Liver (tissue), 8 donors: ENCODE measurements at regions not wholly inside any gene's neighbourhood (a gene's known extent, or its start where the extent isn't known, plus 50 kb on each side); places are given as distances from the start of the nearest gene placed in this dataset.
A peak's percentile ranks its signal among the peaks of the same experiment; 100 is the strongest.
"Not testable (repeated sequence)": the region's sequence is repeated elsewhere in the genome, so short reads cannot be mapped to it uniquely, and the experiment has no call there.

Experiments
- DNase-seq: peaks from one replicate; pipeline ENCODE4 v3.0.0-alpha.2; 2017; ENCODE audit warnings: low spot score
- H3K27ac ChIP-seq, 2 donors: one replicate each; pipeline ENCODE4 v1.7.0; 2013; ENCODE audit warnings: inconsistent platforms in 2 of 2, low read length in 2 of 2, control low read depth in 1 of 2, low read depth in 1 of 2, mild to moderate bottlenecking in 1 of 2
- H3K27me3 ChIP-seq, 4 donors: one replicate each; pipeline versions ENCODE4 v1.6.1 to v1.7.0; 2013; ENCODE audit warnings: low read length in 3 of 4, inconsistent platforms in 1 of 4, mild to moderate bottlenecking in 1 of 4, moderate library complexity in 1 of 4; ENCODE audit not compliant: control insufficient read depth in 4 of 4, insufficient read depth in 4 of 4
- H3K36me3 ChIP-seq, 4 donors: one replicate each; pipeline versions ENCODE4 v1.6.1 to v1.7.0; 2013; ENCODE audit warnings: low read length in 3 of 4, mild to moderate bottlenecking in 3 of 4, low read depth in 1 of 4, moderate library complexity in 1 of 4; ENCODE audit not compliant: control insufficient read depth in 4 of 4, insufficient read depth in 3 of 4
- H3K4me1 ChIP-seq, 4 donors: one replicate each; pipeline versions ENCODE4 v1.6.1 to v1.7.0; 2013; ENCODE audit warnings: low read length in 3 of 4, mild to moderate bottlenecking in 3 of 4, moderate library complexity in 1 of 4; ENCODE audit not compliant: control insufficient read depth in 4 of 4, insufficient read depth in 4 of 4
- H3K4me3 ChIP-seq, 3 donors: one replicate each; pipeline versions ENCODE4 v1.6.1 to v1.7.0; 2013; ENCODE audit warnings: low read length in 3 of 3, control low read depth in 1 of 3, low read depth in 1 of 3, mild to moderate bottlenecking in 1 of 3
- H3K9ac ChIP-seq, 2 donors: one replicate each; pipeline ENCODE4 v1.7.0; 2013; ENCODE audit warnings: low read length in 2 of 2, mild to moderate bottlenecking in 2 of 2, moderate library complexity in 2 of 2, control low read depth in 1 of 2, low read depth in 1 of 2
- H3K9me3 ChIP-seq, 4 donors: one replicate each; pipeline versions ENCODE4 v1.6.1 to v1.7.0; 2013; ENCODE audit warnings: low read length in 3 of 4; ENCODE audit not compliant: control insufficient read depth in 4 of 4
- EGR1 ChIP-seq, 2 donors: IDR thresholded peaks; 2 replicates each; pipeline ENCODE4 v1.6.1; 2016 to 2018; ENCODE audit warnings: antibody characterized with exemption in 2 of 2, low read depth in 2 of 2
- FOXA1 ChIP-seq: IDR thresholded peaks from 2 replicates; pipeline ENCODE4 v1.6.1; 2016; ENCODE audit warnings: antibody characterized with exemption
- FOXA2 ChIP-seq: IDR thresholded peaks from 2 replicates; pipeline ENCODE4 v1.6.1; 2016; ENCODE audit warnings: antibody characterized with exemption
- GABPA ChIP-seq, 2 donors: IDR thresholded peaks in 1 of 2; conservative IDR thresholded peaks in 1 of 2; 2 replicates each; pipeline ENCODE4 v1.6.1; 2016; ENCODE audit warnings: antibody characterized with exemption in 2 of 2, mild to moderate bottlenecking in 1 of 2, moderate library complexity in 1 of 2
- HNF4A ChIP-seq, 2 donors: conservative IDR thresholded peaks; 2 replicates each; pipeline ENCODE4 v1.6.1; 2016; ENCODE audit warnings: antibody characterized with exemption in 2 of 2, mild to moderate bottlenecking in 2 of 2
- HNF4G ChIP-seq: IDR thresholded peaks from 2 replicates; pipeline ENCODE4 v1.6.1; 2016; ENCODE audit warnings: antibody characterized with exemption
- JUND ChIP-seq, 2 donors: IDR thresholded peaks; 2 replicates each; pipeline ENCODE4 v1.6.1; 2016; ENCODE audit warnings: antibody characterized with exemption in 2 of 2
- NR2F2 ChIP-seq: IDR thresholded peaks from 2 replicates; pipeline ENCODE4 v1.6.1; 2016; ENCODE audit warnings: antibody characterized with exemption
- RAD21 ChIP-seq, 2 donors: IDR thresholded peaks; 2 replicates each; pipeline ENCODE4 v1.6.1; 2016; ENCODE audit warnings: antibody characterized with exemption in 2 of 2, mild to moderate bottlenecking in 2 of 2
- RXRA ChIP-seq, 2 donors: IDR thresholded peaks; 2 replicates each; pipeline ENCODE4 v1.6.1; 2017 to 2018; ENCODE audit warnings: antibody characterized with exemption in 2 of 2, mild to moderate bottlenecking in 1 of 2
- SP1 ChIP-seq: IDR thresholded peaks from 2 replicates; pipeline ENCODE4 v1.6.1; 2018; ENCODE audit warnings: antibody characterized with exemption, mild to moderate bottlenecking
- TAF1 ChIP-seq: conservative IDR thresholded peaks from 2 replicates; pipeline ENCODE4 v1.6.1; 2016; ENCODE audit warnings: antibody characterized with exemption, mild to moderate bottlenecking
- YY1 ChIP-seq: IDR thresholded peaks from 2 replicates; pipeline ENCODE4 v1.6.1; 2016; ENCODE audit warnings: antibody characterized with exemption, mild to moderate bottlenecking
- WGBS: extraction: QIAGEN DNeasy Blood & Tissue Kit; methylation state at CpG from one replicate; pipeline ENCODE4 v1.1.7; 2013; 5-methylcytosine and 5-hydroxymethylcytosine counted together
- TF ChIP-seq, protein P1 (sequence below): IDR thresholded peaks from 2 replicates; pipeline ENCODE4 v1.6.1; 2016; ENCODE audit warnings: antibody characterized with exemption
- TF ChIP-seq, protein P2 (sequence below): fragments of 150-350 bp; IDR thresholded peaks from 2 replicates; pipeline ENCODE4 v1.5.1; 2017; ENCODE audit warnings: improper control_type of control experiment, low read depth, low read length; ENCODE audit not compliant: missing input control
- TF ChIP-seq, protein P3 (sequence below): IDR thresholded peaks from 2 replicates; pipeline ENCODE4 v1.6.1; 2016; ENCODE audit warnings: antibody characterized with exemption, mild to moderate bottlenecking
- TF ChIP-seq, protein P4 (sequence below): IDR thresholded peaks from 2 replicates; pipeline ENCODE4 v1.6.1; 2016; ENCODE audit warnings: antibody characterized with exemption
- donor health status: healthy.
- donor health status: healthy.
- donor health status: healthy.
- donor health status: healthy.
- donor health status: healthy.

DNA sequence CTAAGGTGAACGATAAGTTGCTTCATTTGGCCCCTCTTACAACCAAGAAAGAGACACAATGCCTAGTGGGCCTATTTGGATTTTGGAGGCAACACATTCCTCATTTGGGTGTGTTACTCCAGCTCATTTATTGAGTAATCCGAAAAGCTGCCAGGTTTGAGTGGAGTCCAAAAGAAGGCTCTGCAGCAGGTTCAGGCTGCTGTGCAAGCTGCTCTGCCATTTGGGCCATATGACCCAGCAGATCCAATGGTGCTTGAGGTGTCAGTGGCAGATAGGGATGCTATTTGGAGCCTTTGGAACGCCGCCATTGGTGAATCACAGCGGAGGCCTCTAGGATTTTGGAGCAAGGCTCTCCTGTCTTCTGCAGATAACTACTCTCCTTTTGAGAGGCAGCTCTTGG, 176.4 kb downstream of the AKR1D1 start:
- DNase-seq, H3K9me3 ChIP-seq, H3K9ac ChIP-seq, H3K27me3 ChIP-seq, H3K4me3 ChIP-seq, H3K27ac ChIP-seq, H3K36me3 ChIP-seq, H3K4me1 ChIP-seq: not testable (repeated sequence)
- 86% methylated on average over 5 of the region's 5 CpGs for WGBS

DNA sequence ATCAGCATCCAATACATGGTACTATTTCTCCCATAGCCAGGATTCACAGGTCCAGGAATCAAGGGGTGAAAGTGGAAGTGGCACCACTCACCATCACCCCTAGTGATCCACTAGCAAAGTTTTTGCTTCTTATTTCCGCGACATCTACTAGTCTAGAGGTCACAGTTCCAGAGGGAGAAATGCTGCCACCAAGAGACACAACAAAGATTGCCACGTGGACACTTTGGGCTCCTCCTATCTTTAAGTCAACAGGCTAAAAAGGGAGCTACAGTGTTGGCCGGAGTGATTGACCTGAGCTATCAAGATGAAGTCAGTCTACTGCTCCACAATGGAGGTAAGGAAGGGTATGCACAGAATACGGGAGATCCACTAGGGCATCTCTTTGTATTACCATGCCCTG, 178.2 kb downstream of the AKR1D1 start:
- H3K4me3 ChIP-seq: no peak overlapping the region
- no peak overlapping the region for H3K27ac ChIP-seq
- H3K9me3 ChIP-seq: peaks cover 0 to 1% (median 0%) of the 10 kb centered on the region in 4 donors
- TF ChIP-seq JUND (IDR thresholded peaks at IDR 0.05) (no peak), HNF4G (no peak)
- peaks cover 0 to 6% (median 2%) of the 10 kb centered on the region in 4 donors for H3K4me1 ChIP-seq
- no peak overlapping the region for H3K9ac ChIP-seq
- H3K27me3 ChIP-seq: no peaks in the 10 kb centered on the region
- no peak for DNase-seq
- H3K36me3 ChIP-seq: no peaks in the 10 kb centered on the region
- WGBS: 87% methylated on average over 5 of the region's 5 CpGs

DNA sequence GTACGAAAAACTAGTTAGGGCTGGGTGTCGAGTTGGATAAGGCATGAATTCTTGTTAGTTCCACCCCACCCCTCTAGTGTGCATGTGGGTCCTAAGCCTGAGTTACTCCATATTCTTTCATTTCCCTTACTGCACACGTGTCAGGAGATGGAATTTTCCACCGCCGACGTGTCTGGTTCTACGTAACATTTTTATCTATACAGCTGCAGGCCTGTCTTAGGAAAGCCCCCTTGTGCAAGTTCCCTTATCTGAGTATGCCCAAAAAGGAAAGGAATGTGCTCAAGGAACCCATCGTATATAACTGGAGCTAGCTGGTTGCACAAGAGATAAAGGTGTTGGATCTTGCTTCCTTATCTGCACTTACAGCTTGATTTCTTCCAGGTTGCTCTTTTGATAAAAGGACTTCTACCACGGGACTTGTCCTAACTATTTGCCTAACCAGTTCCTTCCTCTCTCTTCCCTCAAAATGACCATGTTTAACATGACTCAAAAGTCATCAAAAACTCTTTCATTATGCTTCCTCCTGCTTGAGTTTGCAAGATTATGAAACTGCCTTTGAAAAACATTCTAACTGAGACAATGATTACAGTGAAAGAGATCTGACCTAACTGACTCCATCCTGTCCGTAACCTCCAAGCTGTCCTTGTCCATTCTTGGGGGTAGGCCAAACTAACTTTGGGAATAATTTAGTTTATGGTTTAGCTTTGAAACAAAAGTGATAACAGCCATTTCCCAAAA, 181.4 kb downstream of the AKR1D1 start:
- peak overlapping the region; percentile 1 to 34 for H3K27ac ChIP-seq
- H3K4me3 ChIP-seq: no peak overlapping the region
- H3K36me3 ChIP-seq: no peaks in the 10 kb centered on the region
- H3K9me3 ChIP-seq: peaks cover 0 to 1% (median 0%) of the 10 kb centered on the region in 4 donors
- no peak for DNase-seq
- H3K9ac ChIP-seq: no peak overlapping the region
- WGBS: 45% methylated on average over 10 of the region's 10 CpGs
- peaks cover 0 to 6% (median 2%) of the 10 kb centered on the region in 4 donors for H3K4me1 ChIP-seq
- H3K27me3 ChIP-seq: no peaks in the 10 kb centered on the region
- TF ChIP-seq RXRA (IDR thresholded peaks at IDR 0.05): no peak
- TF ChIP-seq GABPA (IDR thresholded peaks at IDR 0.05 in 1 of 2, conservative IDR thresholded peaks at IDR 0.05 in 1 of 2): no peak
- TF ChIP-seq SP1: no peak
- no peak for TF ChIP-seq JUND (IDR thresholded peaks at IDR 0.05)
- no peak for TF ChIP-seq FOXA2
- no peak for TF ChIP-seq YY1
- TF ChIP-seq EGR1 (IDR thresholded peaks at IDR 0.05; ENCODE audit: low read depth in 2 of 2): no peak
- TF ChIP-seq, protein P1, sequence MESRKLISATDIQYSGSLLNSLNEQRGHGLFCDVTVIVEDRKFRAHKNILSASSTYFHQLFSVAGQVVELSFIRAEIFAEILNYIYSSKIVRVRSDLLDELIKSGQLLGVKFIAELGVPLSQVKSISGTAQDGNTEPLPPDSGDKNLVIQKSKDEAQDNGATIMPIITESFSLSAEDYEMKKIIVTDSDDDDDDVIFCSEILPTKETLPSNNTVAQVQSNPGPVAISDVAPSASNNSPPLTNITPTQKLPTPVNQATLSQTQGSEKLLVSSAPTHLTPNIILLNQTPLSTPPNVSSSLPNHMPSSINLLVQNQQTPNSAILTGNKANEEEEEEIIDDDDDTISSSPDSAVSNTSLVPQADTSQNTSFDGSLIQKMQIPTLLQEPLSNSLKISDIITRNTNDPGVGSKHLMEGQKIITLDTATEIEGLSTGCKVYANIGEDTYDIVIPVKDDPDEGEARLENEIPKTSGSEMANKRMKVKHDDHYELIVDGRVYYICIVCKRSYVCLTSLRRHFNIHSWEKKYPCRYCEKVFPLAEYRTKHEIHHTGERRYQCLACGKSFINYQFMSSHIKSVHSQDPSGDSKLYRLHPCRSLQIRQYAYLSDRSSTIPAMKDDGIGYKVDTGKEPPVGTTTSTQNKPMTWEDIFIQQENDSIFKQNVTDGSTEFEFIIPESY: no peak
- TF ChIP-seq FOXA1: no peak
- no peak for TF ChIP-seq TAF1
- TF ChIP-seq, protein P2, sequence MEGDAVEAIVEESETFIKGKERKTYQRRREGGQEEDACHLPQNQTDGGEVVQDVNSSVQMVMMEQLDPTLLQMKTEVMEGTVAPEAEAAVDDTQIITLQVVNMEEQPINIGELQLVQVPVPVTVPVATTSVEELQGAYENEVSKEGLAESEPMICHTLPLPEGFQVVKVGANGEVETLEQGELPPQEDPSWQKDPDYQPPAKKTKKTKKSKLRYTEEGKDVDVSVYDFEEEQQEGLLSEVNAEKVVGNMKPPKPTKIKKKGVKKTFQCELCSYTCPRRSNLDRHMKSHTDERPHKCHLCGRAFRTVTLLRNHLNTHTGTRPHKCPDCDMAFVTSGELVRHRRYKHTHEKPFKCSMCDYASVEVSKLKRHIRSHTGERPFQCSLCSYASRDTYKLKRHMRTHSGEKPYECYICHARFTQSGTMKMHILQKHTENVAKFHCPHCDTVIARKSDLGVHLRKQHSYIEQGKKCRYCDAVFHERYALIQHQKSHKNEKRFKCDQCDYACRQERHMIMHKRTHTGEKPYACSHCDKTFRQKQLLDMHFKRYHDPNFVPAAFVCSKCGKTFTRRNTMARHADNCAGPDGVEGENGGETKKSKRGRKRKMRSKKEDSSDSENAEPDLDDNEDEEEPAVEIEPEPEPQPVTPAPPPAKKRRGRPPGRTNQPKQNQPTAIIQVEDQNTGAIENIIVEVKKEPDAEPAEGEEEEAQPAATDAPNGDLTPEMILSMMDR: no peak
- peak; percentile 26 for TF ChIP-seq NR2F2
- TF ChIP-seq, protein P3, sequence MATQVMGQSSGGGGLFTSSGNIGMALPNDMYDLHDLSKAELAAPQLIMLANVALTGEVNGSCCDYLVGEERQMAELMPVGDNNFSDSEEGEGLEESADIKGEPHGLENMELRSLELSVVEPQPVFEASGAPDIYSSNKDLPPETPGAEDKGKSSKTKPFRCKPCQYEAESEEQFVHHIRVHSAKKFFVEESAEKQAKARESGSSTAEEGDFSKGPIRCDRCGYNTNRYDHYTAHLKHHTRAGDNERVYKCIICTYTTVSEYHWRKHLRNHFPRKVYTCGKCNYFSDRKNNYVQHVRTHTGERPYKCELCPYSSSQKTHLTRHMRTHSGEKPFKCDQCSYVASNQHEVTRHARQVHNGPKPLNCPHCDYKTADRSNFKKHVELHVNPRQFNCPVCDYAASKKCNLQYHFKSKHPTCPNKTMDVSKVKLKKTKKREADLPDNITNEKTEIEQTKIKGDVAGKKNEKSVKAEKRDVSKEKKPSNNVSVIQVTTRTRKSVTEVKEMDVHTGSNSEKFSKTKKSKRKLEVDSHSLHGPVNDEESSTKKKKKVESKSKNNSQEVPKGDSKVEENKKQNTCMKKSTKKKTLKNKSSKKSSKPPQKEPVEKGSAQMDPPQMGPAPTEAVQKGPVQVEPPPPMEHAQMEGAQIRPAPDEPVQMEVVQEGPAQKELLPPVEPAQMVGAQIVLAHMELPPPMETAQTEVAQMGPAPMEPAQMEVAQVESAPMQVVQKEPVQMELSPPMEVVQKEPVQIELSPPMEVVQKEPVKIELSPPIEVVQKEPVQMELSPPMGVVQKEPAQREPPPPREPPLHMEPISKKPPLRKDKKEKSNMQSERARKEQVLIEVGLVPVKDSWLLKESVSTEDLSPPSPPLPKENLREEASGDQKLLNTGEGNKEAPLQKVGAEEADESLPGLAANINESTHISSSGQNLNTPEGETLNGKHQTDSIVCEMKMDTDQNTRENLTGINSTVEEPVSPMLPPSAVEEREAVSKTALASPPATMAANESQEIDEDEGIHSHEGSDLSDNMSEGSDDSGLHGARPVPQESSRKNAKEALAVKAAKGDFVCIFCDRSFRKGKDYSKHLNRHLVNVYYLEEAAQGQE: no peak
- TF ChIP-seq, protein P4, sequence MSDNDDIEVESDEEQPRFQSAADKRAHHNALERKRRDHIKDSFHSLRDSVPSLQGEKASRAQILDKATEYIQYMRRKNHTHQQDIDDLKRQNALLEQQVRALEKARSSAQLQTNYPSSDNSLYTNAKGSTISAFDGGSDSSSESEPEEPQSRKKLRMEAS: no peak
- peak; percentile 5 to 29 for TF ChIP-seq HNF4A (conservative IDR thresholded peaks at IDR 0.05)
- no peak for TF ChIP-seq RAD21 (IDR thresholded peaks at IDR 0.05)
